AG09309 (cell line): ENCODE measurements at regions not wholly inside any gene's neighbourhood (a gene's known extent, or its start where the extent isn't known, plus 50 kb on each side); places are given as distances from the start of the nearest gene placed in this dataset.

ENCODE experiments used
- DNase-seq: peaks from one replicate; pipeline ENCODE4 v3.0.0-alpha.2; 2010; ENCODE audit warnings: low read depth
- H3K4me3 ChIP-seq: 2 replicates; pipeline ENCODE4 v1.5.1; 2011; ENCODE audit warnings: mild to moderate bottlenecking, low read depth, low read length, moderate library complexity; ENCODE audit not compliant: control insufficient read depth
- TF ChIP-seq, protein P1 (sequence below): IDR thresholded peaks from 2 replicates; pipeline ENCODE4 v1.5.1; 2011; ENCODE audit warnings: mild to moderate bottlenecking, low read depth, low read length, inconsistent platforms; ENCODE audit not compliant: insufficient read depth, control insufficient read depth; ENCODE audit errors: missing control alignments

- no peak for DNase-seq
- TF ChIP-seq, protein P1, sequence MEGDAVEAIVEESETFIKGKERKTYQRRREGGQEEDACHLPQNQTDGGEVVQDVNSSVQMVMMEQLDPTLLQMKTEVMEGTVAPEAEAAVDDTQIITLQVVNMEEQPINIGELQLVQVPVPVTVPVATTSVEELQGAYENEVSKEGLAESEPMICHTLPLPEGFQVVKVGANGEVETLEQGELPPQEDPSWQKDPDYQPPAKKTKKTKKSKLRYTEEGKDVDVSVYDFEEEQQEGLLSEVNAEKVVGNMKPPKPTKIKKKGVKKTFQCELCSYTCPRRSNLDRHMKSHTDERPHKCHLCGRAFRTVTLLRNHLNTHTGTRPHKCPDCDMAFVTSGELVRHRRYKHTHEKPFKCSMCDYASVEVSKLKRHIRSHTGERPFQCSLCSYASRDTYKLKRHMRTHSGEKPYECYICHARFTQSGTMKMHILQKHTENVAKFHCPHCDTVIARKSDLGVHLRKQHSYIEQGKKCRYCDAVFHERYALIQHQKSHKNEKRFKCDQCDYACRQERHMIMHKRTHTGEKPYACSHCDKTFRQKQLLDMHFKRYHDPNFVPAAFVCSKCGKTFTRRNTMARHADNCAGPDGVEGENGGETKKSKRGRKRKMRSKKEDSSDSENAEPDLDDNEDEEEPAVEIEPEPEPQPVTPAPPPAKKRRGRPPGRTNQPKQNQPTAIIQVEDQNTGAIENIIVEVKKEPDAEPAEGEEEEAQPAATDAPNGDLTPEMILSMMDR, result no peak
- no peak overlapping the region for H3K4me3 ChIP-seq
These were observed 139.5 kb downstream of the NOL4 start for GRCh38 chr18:34085140-34085739.

GRCh38 chr18:34084635-34085034 lies 140.1 kb downstream of the NOL4 start:
- no peak overlapping the region for H3K4me3 ChIP-seq
- DNase-seq, result no peak
- TF ChIP-seq, protein P1, result no peak

DNA sequence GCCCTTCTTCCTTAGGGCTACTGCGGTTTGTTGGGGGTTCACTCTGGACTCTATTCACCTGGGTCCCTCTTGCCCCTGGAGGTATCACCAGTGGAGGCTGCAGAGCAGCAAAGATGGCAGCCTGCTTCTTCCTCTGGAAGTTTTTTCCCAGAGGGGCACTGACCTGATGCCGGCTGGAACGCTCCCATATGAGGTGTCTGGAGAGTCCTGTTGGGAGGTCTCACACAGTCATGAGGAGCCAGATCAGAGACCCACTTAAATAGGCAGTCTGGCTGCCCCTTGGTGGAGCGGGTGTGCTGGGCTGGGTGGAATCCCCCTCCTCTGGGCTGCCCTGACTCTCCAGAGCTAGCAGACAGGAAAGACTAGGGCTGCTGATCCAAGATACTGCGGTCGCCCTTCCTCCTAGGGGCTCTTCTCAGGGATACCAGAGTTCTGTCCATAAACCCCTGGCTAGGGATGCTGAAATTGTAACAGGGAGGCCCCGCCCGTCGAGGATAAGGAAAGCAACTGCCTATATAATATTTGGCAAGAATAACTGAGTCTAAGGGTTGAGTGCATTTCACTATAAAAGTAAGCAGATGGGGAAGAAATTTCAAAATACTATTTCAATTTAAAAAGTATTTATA lies 140.7 kb downstream of the NOL4 start:
- no peak for DNase-seq
- no peak overlapping the region for H3K4me3 ChIP-seq
- TF ChIP-seq, protein P1, result no peak

DNA sequence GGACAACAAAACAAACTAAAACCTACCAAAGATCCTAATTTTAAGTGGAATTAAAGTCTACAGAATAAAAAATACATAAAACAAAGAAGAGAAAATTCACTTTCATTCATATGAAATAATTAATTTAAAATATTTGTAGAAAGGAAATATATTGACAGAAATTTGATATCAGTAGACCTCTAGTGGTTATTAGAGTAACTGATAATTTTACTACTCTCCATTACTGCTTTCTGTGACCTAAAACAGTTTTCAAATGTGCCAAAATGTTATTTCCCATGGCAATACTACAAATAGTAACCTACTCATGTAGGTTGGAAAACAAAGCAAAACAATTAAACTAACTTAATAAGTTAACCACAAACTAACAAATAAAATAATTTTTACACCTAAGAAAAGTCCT lies 147.1 kb downstream of the NOL4 start:
- TF ChIP-seq, protein P1, result no peak
- no peak for DNase-seq
- no peak overlapping the region for H3K4me3 ChIP-seq

DNA sequence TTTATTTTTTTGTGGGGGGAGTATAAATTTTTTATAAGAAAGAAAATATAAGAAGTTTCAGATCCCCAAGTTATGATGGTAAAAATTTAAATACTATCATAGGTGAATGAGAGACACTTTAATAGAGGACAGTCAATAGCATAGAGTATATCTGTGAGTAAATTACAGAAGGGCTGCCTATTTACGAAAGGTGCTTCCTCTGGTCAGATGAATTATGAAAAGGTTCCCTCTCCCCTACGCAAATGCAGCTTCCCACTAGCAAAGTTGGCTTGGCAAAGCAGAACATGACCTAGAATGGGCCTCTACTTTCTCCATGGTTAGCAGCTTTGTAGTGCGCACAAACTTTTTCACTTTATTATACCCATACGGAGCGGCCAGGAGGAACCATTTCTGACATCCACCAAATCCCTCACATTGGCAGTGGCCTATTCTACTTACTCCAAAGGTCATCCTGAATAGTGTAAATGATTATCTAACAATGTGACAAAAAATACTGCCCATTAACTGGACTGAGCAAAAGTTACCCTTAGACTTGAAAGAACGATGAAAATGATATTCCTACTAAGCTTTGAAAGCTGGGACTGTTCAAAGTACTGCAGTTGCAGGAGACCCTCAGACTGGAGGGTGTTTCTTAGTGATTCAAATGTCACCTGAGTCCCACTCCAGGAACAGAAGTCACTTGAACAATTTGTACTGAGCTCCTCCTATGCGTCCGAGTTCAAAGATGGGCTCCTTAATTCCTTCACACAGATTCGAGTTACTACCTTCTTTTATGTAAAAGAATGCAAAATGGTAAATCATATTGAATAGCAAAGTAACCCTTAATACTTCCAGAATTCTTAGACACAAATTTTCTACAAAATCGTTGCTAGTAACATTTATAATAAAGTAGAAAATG lies 148.5 kb downstream of the NOL4 start:
- no peak overlapping the region for H3K4me3 ChIP-seq
- TF ChIP-seq, protein P1, result no peak
- DNase-seq, result no peak

DNA sequence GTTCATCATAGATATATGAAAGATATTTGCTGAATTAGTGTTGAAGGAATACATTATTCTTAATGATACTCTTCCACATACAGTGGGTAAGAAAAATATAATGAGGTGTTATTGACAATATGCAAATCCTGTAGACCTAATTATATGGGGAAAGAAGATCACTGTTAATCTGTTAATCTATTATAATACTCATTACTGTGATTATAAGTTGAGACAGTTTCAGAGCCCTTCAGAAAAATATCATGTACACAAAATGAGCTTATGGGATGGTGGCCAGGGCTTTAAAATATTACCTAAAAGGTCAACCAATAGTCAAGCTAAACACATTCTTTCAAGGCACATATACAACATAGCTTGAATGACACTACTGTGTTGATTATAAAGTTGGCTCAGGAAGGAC lies 163.5 kb downstream of the NOL4 start:
- no peak overlapping the region for H3K4me3 ChIP-seq
- TF ChIP-seq, protein P1, result no peak
- DNase-seq, result no peak
